Esophagus squamous epithelium (tissue), 5 donors: ENCODE measurements at regions not wholly inside any gene's neighbourhood (a gene's known extent, or its start where the extent isn't known, plus 50 kb on each side); places are given as distances from the start of the nearest gene placed in this dataset.
"Not testable (repeated sequence)": the region's sequence is repeated elsewhere in the genome, so short reads cannot be mapped to it uniquely, and the experiment has no call there.

Experiments used
- DNase-seq: peaks from one replicate; lab custom pipeline; 2025; lab: John Stamatoyannopoulos, UW
- H3K27ac ChIP-seq, 4 donors: fragments of 200-600 bp; sonication (generic); one replicate each; pipeline ENCODE4 v1.5.1; 2016 to 2019; ENCODE audit warnings: mild to moderate bottlenecking in 1 of 4
- H3K27me3 ChIP-seq, 4 donors: fragments of 200-600 bp; sonication (generic); 1 replicate in 3 of 4; 2 replicates in 1 of 4; pipeline versions ENCODE4 v1.5.1 to v1.6.0; 2017 to 2021; ENCODE audit warnings: antibody characterized with exemption in 1 of 4
- H3K36me3 ChIP-seq, 3 donors: fragments of 200-600 bp; sonication (generic); one replicate each; pipeline ENCODE4 v1.5.1; 2016 to 2019
- H3K4me1 ChIP-seq, 3 donors: fragments of 200-600 bp; sonication (generic); one replicate each; pipeline ENCODE4 v1.5.1; 2017 to 2019
- H3K4me3 ChIP-seq, 4 donors: fragments of 200-600 bp; sonication (generic); 1 replicate in 3 of 4; 2 replicates in 1 of 4; pipeline ENCODE4 v1.5.1; 2016 to 2019; ENCODE audit warnings: mild to moderate bottlenecking in 2 of 4, moderate library complexity in 1 of 4
- H3K9me3 ChIP-seq, 3 donors: fragments of 200-600 bp; sonication (generic); one replicate each; pipeline ENCODE4 v1.5.1; 2016 to 2019
- CTCF ChIP-seq, 6 experiments: fragments of 450-650 bp in 4 of 6; fragments of 200-600 bp in 2 of 6; sonication (generic) in 2 of 6; IDR thresholded peaks; one replicate each; pipeline ENCODE4 v1.5.1; 2016 to 2019; ENCODE audit warnings: antibody characterized with exemption in 6 of 6, mild to moderate bottlenecking in 4 of 6, moderate library complexity in 4 of 6
- POLR2A ChIP-seq, 4 donors: fragments of 450-650 bp; IDR thresholded peaks; one replicate each; pipeline ENCODE4 v1.6.1; 2017; ENCODE audit warnings: antibody characterized with exemption in 4 of 4, mild to moderate bottlenecking in 4 of 4, moderate library complexity in 3 of 4
- WGBS, 2 donors: methylation state at CpG; one replicate each; pipeline ENCODE4 v1.1.5; 2018; 5-methylcytosine and 5-hydroxymethylcytosine counted together
- intact Hi-C: fragments of 100-400 bp; cut with DNase I; formaldehyde crosslinking; loops from one replicate; pipeline ENCODE4 v1.15.0; 2022
- donor health status: DM: yes; HTN: yes; CAD: no.

GRCh38 chr12:67716817-67717216, 68.3 kb downstream of the DYRK2 start:
- Histone ChIP-seq H3K27ac (peak overlapping the region in 1 of 4 donors; percentile 30), H3K27me3 (no peaks in the 10 kb centered on the region), H3K9me3 (no peaks in the 10 kb centered on the region), H3K36me3 (no peaks in the 10 kb centered on the region), H3K4me1 (peaks cover 0 to 7% (median 0%) of the 10 kb centered on the region in 3 donors), H3K4me3 (no peak overlapping the region)
- intact Hi-C loops = no loop called here
- DNase-seq = no peak
- 18 to 22% methylated on average over 1 of the region's 1 CpG for WGBS, 2 donors
- no peak for TF ChIP-seq POLR2A (IDR thresholded peaks at IDR 0.05)
- TF ChIP-seq CTCF (IDR thresholded peaks at IDR 0.05) = no peak

- H3K27ac ChIP-seq, intact Hi-C loops: not testable (repeated sequence)
- no CpG with 5 or more reads among the region's 30 CpGs for WGBS, 2 donors
These were observed 70.8 kb downstream of the DYRK2 start for GRCh38 chr12:67719303-67719702.

GRCh38 chr12:67720351-67720856, 71.9 kb downstream of the DYRK2 start:
- intact Hi-C loops = no loop called here
- 63 to 67% methylated on average over 2 to 3 of the region's 3 CpGs for WGBS, 2 donors

More at GRCh38 chr12:67719303-67719702, 70.8 kb downstream of the DYRK2 start:
- not testable (repeated sequence) for H3K4me1 ChIP-seq, DNase-seq, H3K36me3 ChIP-seq, H3K4me3 ChIP-seq, H3K27me3 ChIP-seq, H3K9me3 ChIP-seq

GRCh38 chr12:67721248-67721647, 72.7 kb downstream of the DYRK2 start:
- intact Hi-C loops = no loop called here
- H3K4me3 ChIP-seq = no peak overlapping the region
- TF ChIP-seq POLR2A (IDR thresholded peaks at IDR 0.05) = no peak
- TF ChIP-seq CTCF (IDR thresholded peaks at IDR 0.05) = no peak
- no peaks in the 10 kb centered on the region for H3K36me3 ChIP-seq
- WGBS, 2 donors = 31 to 41% methylated on average over 4 of the region's 4 CpGs
- DNase-seq = no peak
- H3K4me1 ChIP-seq = peaks cover 0 to 7% (median 0%) of the 10 kb centered on the region in 3 donors
- H3K27me3 ChIP-seq = no peaks in the 10 kb centered on the region
- no peaks in the 10 kb centered on the region for H3K9me3 ChIP-seq
- H3K27ac ChIP-seq = no peak overlapping the region

More at GRCh38 chr12:67720351-67720856, 71.9 kb downstream of the DYRK2 start:
- H3K27me3 ChIP-seq = no peaks in the 10 kb centered on the region
- no peaks in the 10 kb centered on the region for H3K9me3 ChIP-seq
- H3K4me1 ChIP-seq = peaks cover 0 to 7% (median 0%) of the 10 kb centered on the region in 3 donors
- no peaks in the 10 kb centered on the region for H3K36me3 ChIP-seq
- H3K27ac ChIP-seq = no peak overlapping the region
- no peak for TF ChIP-seq CTCF (IDR thresholded peaks at IDR 0.05)
- TF ChIP-seq POLR2A (IDR thresholded peaks at IDR 0.05) = no peak
- no peak overlapping the region for H3K4me3 ChIP-seq
- DNase-seq = no peak

GRCh38 chr12:67722296-67722695, 73.8 kb downstream of the DYRK2 start:
- Histone ChIP-seq H3K36me3 (no peaks in the 10 kb centered on the region), H3K4me3 (no peak overlapping the region), H3K27me3 (no peaks in the 10 kb centered on the region), H3K27ac (no peak overlapping the region), H3K9me3 (no peaks in the 10 kb centered on the region), H3K4me1 (peaks cover 0 to 2% (median 0%) of the 10 kb centered on the region in 3 donors)
- TF ChIP-seq POLR2A (IDR thresholded peaks at IDR 0.05) (no peak), CTCF (IDR thresholded peaks at IDR 0.05) (no peak)
- no peak for DNase-seq
- WGBS, 2 donors = 80 to 94% methylated on average over 1 of the region's 1 CpG
- intact Hi-C loops = no loop called here

GRCh38 chr12:67726868-67727267, 78.3 kb downstream of the DYRK2 start:
- no peak for DNase-seq
- H3K36me3 ChIP-seq = no peaks in the 10 kb centered on the region
- no peaks in the 10 kb centered on the region for H3K27me3 ChIP-seq
- no peaks in the 10 kb centered on the region for H3K9me3 ChIP-seq
- H3K27ac ChIP-seq = no peak overlapping the region
- TF ChIP-seq CTCF (IDR thresholded peaks at IDR 0.05) = no peak
- TF ChIP-seq POLR2A (IDR thresholded peaks at IDR 0.05) = no peak
- intact Hi-C loops = no loop called here
- no peaks in the 10 kb centered on the region for H3K4me1 ChIP-seq
- WGBS, 2 donors = 80 to 88% methylated on average over 3 of the region's 3 CpGs
- H3K4me3 ChIP-seq = no peak overlapping the region
